B cell (primary cell): ENCODE measurements at regions not wholly inside any gene's neighbourhood (a gene's known extent, or its start where the extent isn't known, plus 50 kb on each side); places are given as distances from the start of the nearest gene placed in this dataset.

Experiments
- ATAC-seq: fragments of 200-7000 bp; cut with Tn5 transposase; one replicate; pipeline ENCODE4 v1.10.0; 2021; ENCODE audit warnings: low read depth, mild to moderate bottlenecking, moderate number of reproducible peaks, moderate library complexity
- CTCF ChIA-PET: fragments of 350-600 bp; sonication (Branson Sonifier 250); formaldehyde crosslinking; loops from one replicate; lab custom pipeline; 2021; ENCODE audit warnings: antibody characterized with exemption, inconsistent platforms; lab: Charles Lee
- POLR2A ChIA-PET: fragments of 350-600 bp; sonication (Branson Sonifier 250); formaldehyde crosslinking; loops from one replicate; lab custom pipeline; 2021; ENCODE audit warnings: antibody characterized with exemption; lab: Charles Lee
- DNase-seq: peaks from one replicate; pipeline ENCODE4 v3.0.0; 2013
- H2AFZ ChIP-seq: 2 replicates; pipeline ENCODE4 v1.6.1; 2012; ENCODE audit warnings: mild to moderate bottlenecking, low read depth, low read length; ENCODE audit not compliant: insufficient read depth, poor library complexity, severe bottlenecking
- H3K27ac ChIP-seq, 2 donors: 1 replicate in 1 of 2; 2 replicates in 1 of 2; pipeline ENCODE4 v1.5.1; 2012 to 2013; ENCODE audit warnings: low read length in 2 of 2, mild to moderate bottlenecking in 2 of 2, moderate library complexity in 1 of 2
- H3K27me3 ChIP-seq, 4 experiments: fragments of 200-600 bp in 1 of 4; sonication (generic) in 1 of 4; replicated peaks in 1 of 4; 1 replicate in 2 of 4; 2 replicates in 2 of 4; pipeline versions ENCODE4 v1.6.1 to v1.7.0; 2013 to 2016; ENCODE audit warnings: low read length in 3 of 4, mild to moderate bottlenecking in 2 of 4, mixed read lengths in 1 of 4, moderate library complexity in 1 of 4; ENCODE audit not compliant: insufficient read depth in 4 of 4, control insufficient read depth in 3 of 4; ENCODE audit errors: control extremely low read depth in 1 of 4
- H3K36me3 ChIP-seq, 2 experiments: replicated peaks in 1 of 2; 1 replicate in 1 of 2; 2 replicates in 1 of 2; pipeline versions ENCODE4 v1.6.1 to v1.7.1; 2013; ENCODE audit warnings: low read length in 1 of 2; ENCODE audit not compliant: insufficient read depth in 2 of 2, control insufficient read depth in 1 of 2; ENCODE audit errors: control extremely low read depth in 1 of 2, extremely low read depth in 1 of 2
- H3K4me1 ChIP-seq, 2 donors: fragments of 200-600 bp in 1 of 2; sonication (generic) in 1 of 2; 1 replicate in 1 of 2; 2 replicates in 1 of 2; pipeline versions ENCODE4 v1.5.1 to v1.6.1; 2013 to 2017; ENCODE audit warnings: low read length in 2 of 2; ENCODE audit not compliant: control insufficient read depth in 2 of 2, insufficient read depth in 2 of 2
- H3K4me2 ChIP-seq: replicated peaks from 2 replicates; pipeline ENCODE3; 2012; ENCODE audit warnings: mild to moderate bottlenecking, low read depth, low read length; ENCODE audit not compliant: poor library complexity, severe bottlenecking
- H3K4me3 ChIP-seq, 5 experiments: fragments of 200-600 bp in 1 of 5; sonication (generic) in 1 of 5; 1 replicate in 3 of 5; 2 replicates in 2 of 5; pipeline versions ENCODE4 v1.5.1 to v1.7.0; 2011 to 2016; ENCODE audit warnings: low read length in 4 of 5, mild to moderate bottlenecking in 4 of 5, low read depth in 2 of 5, control low read depth in 1 of 5, moderate library complexity in 1 of 5; ENCODE audit not compliant: insufficient read depth in 1 of 5; ENCODE audit errors: control extremely low read depth in 1 of 5, extremely low read depth in 1 of 5
- H3K79me2 ChIP-seq: fragments of 200-600 bp; sonication (generic); one replicate; pipeline ENCODE4 v1.6.0; 2016; ENCODE audit warnings: low read length; ENCODE audit not compliant: control insufficient read depth, insufficient read depth
- H3K9ac ChIP-seq: fragments of 200-600 bp; sonication (generic); 2 replicates; pipeline ENCODE4 v1.6.1; 2017; ENCODE audit warnings: mild to moderate bottlenecking, low read length, moderate library complexity
- H3K9me3 ChIP-seq, 3 donors: one replicate each; pipeline versions ENCODE4 v1.6.1 to v1.7.1; 2013; ENCODE audit warnings: low read length in 2 of 3; ENCODE audit not compliant: control insufficient read depth in 2 of 3, insufficient read depth in 1 of 3; ENCODE audit errors: control extremely low read depth in 1 of 3
- H4K20me1 ChIP-seq: 2 replicates; pipeline ENCODE4 v1.6.0; 2012; ENCODE audit warnings: mild to moderate bottlenecking, low read length; ENCODE audit not compliant: insufficient read depth, control insufficient read depth, poor library complexity, severe bottlenecking
- H3K27ac Mint-ChIP-seq: one replicate; pipeline ENCODE4 v1.8.0; 2021; ENCODE audit warnings: mixed read lengths
- H3K27me3 Mint-ChIP-seq: one replicate; pipeline ENCODE4 v1.8.0; 2021; ENCODE audit warnings: mixed read lengths
- H3K4me1 Mint-ChIP-seq: one replicate; pipeline ENCODE4 v1.8.0; 2021; ENCODE audit warnings: mixed read lengths
- H3K4me3 Mint-ChIP-seq: one replicate; pipeline ENCODE4 v1.8.0; 2021; ENCODE audit warnings: mixed read lengths
- H3K9me3 Mint-ChIP-seq: one replicate; pipeline ENCODE4 v1.8.0; 2022; ENCODE audit warnings: mixed read lengths; ENCODE audit not compliant: insufficient read depth
- EZH2 ChIP-seq: IDR thresholded peaks from 2 replicates; pipeline ENCODE4 v1.6.1; 2012; ENCODE audit warnings: borderline replicate concordance, low read depth, mild to moderate bottlenecking, moderate library complexity, low read length; ENCODE audit not compliant: insufficient read depth, poor library complexity, severe bottlenecking
- WGBS: methylation state at CpG from one replicate; pipeline ENCODE4 v1.1.5; 2013; ENCODE audit warnings: missing lambda C conversion rate; ENCODE audit not compliant: insufficient coverage; 5-methylcytosine and 5-hydroxymethylcytosine counted together
- intact Hi-C: fragments of 100-400 bp; cut with micrococcal nuclease; formaldehyde crosslinking; loops from one replicate; pipeline ENCODE4 v1.10.0; 2022
- TF ChIP-seq, protein P1 (sequence below): fragments of 200-600 bp; IDR thresholded peaks from one replicate; pipeline ENCODE4 v1.8.0; 2022; ENCODE audit warnings: antibody characterized with exemption, mild to moderate bottlenecking

DNA sequence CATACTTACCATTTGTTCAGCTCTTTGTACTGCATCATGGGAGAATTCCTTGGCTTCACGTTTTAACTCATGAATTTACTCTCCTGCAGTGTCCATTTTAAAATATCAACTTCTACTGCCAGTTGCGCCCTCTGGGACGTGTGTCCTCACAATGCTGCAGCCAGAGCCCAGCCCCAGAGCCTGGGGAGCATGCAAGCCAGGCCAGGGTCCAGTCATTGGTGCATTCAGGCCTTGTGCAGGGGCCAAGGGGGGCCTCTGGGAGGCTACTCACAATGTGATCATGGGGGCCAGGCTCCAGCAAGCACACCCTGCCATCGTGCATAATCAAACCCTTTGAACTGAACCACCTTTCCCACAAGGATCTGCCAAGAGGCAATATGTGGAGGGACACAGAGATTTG lies 105.6 kb upstream of the CCDC112 start:
- ATAC-seq: no peak
- WGBS: 58% methylated on average over 3 of the region's 4 CpGs
- DNase-seq: no peak
- no peak overlapping the region for H3K4me3 ChIP-seq
- no peaks in the 10 kb centered on the region for H3K79me2 ChIP-seq
- no peaks in the 10 kb centered on the region for H3K4me1 Mint-ChIP-seq
- H4K20me1 ChIP-seq: no peaks in the 10 kb centered on the region
- peaks cover 7% of the 10 kb centered on the region for H3K27me3 Mint-ChIP-seq
- no peaks in the 10 kb centered on the region for H3K36me3 ChIP-seq
- H3K4me3 Mint-ChIP-seq: no peak overlapping the region
- no peak overlapping the region for H3K4me2 ChIP-seq
- POLR2A ChIA-PET: no interaction called here
- H2AFZ ChIP-seq: no peak overlapping the region
- H3K9me3 ChIP-seq: no peaks in the 10 kb centered on the region
- no peak overlapping the region for H3K27ac ChIP-seq
- CTCF ChIA-PET: no interaction called here
- no peak overlapping the region for H3K9ac ChIP-seq
- intact Hi-C loops: no loop called here
- TF ChIP-seq EZH2: no peak
- TF ChIP-seq, protein P1, sequence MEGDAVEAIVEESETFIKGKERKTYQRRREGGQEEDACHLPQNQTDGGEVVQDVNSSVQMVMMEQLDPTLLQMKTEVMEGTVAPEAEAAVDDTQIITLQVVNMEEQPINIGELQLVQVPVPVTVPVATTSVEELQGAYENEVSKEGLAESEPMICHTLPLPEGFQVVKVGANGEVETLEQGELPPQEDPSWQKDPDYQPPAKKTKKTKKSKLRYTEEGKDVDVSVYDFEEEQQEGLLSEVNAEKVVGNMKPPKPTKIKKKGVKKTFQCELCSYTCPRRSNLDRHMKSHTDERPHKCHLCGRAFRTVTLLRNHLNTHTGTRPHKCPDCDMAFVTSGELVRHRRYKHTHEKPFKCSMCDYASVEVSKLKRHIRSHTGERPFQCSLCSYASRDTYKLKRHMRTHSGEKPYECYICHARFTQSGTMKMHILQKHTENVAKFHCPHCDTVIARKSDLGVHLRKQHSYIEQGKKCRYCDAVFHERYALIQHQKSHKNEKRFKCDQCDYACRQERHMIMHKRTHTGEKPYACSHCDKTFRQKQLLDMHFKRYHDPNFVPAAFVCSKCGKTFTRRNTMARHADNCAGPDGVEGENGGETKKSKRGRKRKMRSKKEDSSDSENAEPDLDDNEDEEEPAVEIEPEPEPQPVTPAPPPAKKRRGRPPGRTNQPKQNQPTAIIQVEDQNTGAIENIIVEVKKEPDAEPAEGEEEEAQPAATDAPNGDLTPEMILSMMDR: no peak
- H3K27ac Mint-ChIP-seq: no peak overlapping the region
- no peaks in the 10 kb centered on the region for H3K4me1 ChIP-seq
- H3K9me3 Mint-ChIP-seq: peaks cover 5% of the 10 kb centered on the region
- no peaks in the 10 kb centered on the region for H3K27me3 ChIP-seq

DNA sequence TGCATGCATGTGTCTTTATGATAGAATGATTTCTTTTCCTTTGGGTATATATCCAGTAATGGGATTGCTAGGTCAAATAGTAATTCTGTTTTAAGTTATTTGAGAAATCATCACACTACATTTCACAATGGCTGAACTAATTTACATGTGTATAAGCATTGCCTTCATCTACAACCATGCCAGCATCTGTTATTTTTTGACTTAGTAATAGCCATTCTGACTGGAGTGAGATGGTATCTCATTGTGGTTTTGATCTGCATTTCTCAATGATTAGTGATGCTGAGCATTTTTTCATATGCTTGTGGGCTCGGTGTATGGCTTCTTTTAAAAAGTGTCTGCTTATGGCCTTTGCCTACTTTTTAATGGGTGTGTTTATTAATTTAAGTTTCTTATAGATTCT lies 102.3 kb upstream of the CCDC112 start:
- ATAC-seq (no peak), DNase-seq (no peak)
- Mint-ChIP-seq H3K9me3 (peaks cover 10% of the 10 kb centered on the region), H3K4me3 (no peak overlapping the region), H3K27me3 (no peaks in the 10 kb centered on the region), H3K4me1 (no peaks in the 10 kb centered on the region), H3K27ac (no peak overlapping the region)
- Histone ChIP-seq H3K36me3 (no peaks in the 10 kb centered on the region), H3K9me3 (no peaks in the 10 kb centered on the region), H3K27ac (no peak overlapping the region), H4K20me1 (no peaks in the 10 kb centered on the region), H3K4me2 (no peak overlapping the region), H3K79me2 (no peaks in the 10 kb centered on the region), H3K4me3 (no peak overlapping the region), H3K4me1 (no peaks in the 10 kb centered on the region), H2AFZ (no peak overlapping the region), H3K9ac (no peak overlapping the region), H3K27me3 (no peaks in the 10 kb centered on the region)
- intact Hi-C loops: no loop called here
- WGBS: 80% methylated on average over 1 of the region's 1 CpG
- ChIA-PET POLR2A (no interaction called here), CTCF (no interaction called here)
- no peak for TF ChIP-seq EZH2
- TF ChIP-seq, protein P1: no peak
